ENCODE measurements at regions not wholly inside any gene's neighbourhood (a gene's known extent, or its start where the extent isn't known, plus 50 kb on each side); places are given as distances from the start of the nearest gene placed in this dataset.

- in situ Hi-C loops (cut with HindIII; ENCODE audit: low pct_ligation_motif_present, low pct_unique_long_range_greater_than_20kb, low sequenced_read_pairs) = no loop called here
- DNase-seq = no peak
Measured at GRCh38 chr6:28585335-28585734, 59.7 kb downstream of the GPX5 start.

DNA sequence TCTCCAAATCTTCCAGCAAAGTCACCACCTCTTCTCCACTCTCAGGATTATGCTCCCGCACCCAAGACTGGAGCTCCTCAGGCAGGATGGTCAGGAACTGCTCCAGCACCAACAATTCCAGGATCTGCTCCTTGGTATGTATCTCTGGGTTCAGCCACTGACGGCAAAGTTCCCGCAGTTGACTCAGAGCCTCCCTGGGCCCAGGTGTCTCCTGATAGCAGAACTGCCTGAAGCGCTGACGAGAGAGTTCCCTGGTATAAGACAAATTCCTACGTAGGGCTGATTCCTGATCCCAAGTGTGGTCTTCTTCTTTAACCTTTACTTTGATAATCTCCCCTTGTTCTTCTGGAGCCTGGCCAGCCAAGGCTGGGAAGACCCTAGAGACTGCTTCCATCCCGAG, 60.6 kb downstream of the GPX5 start:
- in situ Hi-C loops (cut with HindIII; ENCODE audit: low pct_ligation_motif_present, low pct_unique_long_range_greater_than_20kb, low sequenced_read_pairs) = no loop called here
- peak; percentile 8 for DNase-seq

DNA sequence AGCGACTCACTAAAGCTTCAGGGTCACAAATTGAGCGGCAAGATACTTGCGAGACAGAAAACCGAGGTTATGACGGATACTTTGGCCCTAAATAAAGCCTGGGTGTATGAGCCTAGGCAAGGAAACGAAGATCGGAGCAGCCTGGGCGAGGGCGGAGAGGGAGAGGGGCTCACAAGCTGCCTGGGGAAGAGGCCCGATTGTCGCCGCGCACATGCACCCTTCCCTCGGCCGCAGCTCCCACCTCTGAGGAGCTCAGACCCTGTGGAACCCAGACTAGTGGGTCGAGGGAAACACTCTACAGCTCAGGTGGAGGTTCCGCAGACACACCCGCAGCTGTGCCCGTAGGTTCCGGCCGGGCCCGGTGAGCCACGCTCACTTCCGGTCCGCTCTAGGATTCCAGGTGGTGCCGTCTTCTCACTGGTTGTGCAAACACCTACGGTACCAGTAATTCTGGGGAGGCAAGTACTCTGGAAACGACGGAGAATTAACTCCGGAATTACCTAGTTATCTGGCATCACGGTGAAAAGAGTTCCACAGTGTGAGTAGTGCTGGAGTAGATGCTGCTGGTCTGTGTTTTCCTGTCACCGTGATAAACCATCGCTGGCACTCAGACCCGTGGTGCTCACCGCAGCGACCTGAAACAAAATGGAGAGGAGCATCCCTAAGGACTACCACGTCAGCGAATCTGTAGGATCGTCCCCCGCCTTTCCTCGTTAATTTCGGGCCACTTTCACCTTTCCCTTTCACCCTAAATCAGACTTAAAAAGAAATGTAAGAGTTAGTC, 61.5 kb downstream of the GPX5 start:
- in situ Hi-C loops (cut with HindIII; ENCODE audit: low pct_ligation_motif_present, low pct_unique_long_range_greater_than_20kb, low sequenced_read_pairs) = no loop called here
- peak; percentile 40 for DNase-seq

GRCh38 chr6:28587746-28588075, 62.0 kb downstream of the GPX5 start:
- in situ Hi-C loops (cut with HindIII; ENCODE audit: low pct_ligation_motif_present, low pct_unique_long_range_greater_than_20kb, low sequenced_read_pairs) = no loop called here
- no peak for DNase-seq

GRCh38 chr6:28588666-28589065, 63.0 kb downstream of the GPX5 start:
- DNase-seq = no peak
- in situ Hi-C loops (cut with HindIII; ENCODE audit: low pct_ligation_motif_present, low pct_unique_long_range_greater_than_20kb, low sequenced_read_pairs) = no loop called here

DNA sequence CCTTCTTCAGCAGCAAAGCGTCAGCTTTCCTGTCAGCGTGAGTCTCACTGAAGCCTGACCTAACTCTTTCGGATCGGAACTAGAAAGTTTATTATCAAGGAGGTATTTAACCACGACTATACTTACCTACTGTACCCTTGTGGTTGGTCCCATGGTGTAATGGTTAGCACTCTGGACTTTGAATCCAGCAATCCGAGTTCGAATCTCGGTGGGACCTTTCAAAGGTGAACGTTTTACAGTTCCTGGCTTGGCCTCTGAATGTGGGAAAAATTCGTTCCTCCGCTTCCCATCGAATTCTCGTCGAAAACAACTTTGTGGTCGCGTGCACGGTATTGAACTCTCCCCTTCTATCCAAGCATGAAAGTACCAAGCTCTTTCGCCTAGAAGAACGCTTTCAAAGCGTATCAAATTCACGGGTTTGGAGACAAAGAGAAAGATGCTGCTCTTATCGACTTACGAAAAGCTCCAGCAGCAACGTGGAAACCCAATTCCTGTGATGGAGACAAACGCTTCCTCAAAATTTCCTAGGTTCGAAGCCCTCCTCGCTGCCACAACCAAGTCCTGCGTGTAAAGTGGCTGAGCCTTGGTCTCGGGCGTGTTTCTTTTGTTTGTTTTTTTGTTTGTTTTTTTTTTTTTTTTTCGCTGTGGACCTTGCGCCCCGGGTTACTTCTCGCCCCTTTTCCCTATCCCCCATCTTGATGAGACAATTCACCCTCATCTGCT, 63.7 kb downstream of the GPX5 start:
- DNase-seq = peak; percentile 89
- in situ Hi-C loops (cut with HindIII; ENCODE audit: low pct_ligation_motif_present, low pct_unique_long_range_greater_than_20kb, low sequenced_read_pairs) = no loop called here

- DNase-seq = no peak
- in situ Hi-C loops (cut with HindIII; ENCODE audit: low pct_ligation_motif_present, low pct_unique_long_range_greater_than_20kb, low sequenced_read_pairs) = no loop called here
Measured at GRCh38 chr6:28589957-28590349, 64.3 kb downstream of the GPX5 start.

- DNase-seq = peak; percentile 68
- in situ Hi-C loops (cut with HindIII; ENCODE audit: low pct_ligation_motif_present, low pct_unique_long_range_greater_than_20kb, low sequenced_read_pairs) = no loop called here
Measured at GRCh38 chr6:28597217-28597835, 71.6 kb downstream of the GPX5 start.

- DNase-seq = peak; percentile 56
- in situ Hi-C loops (cut with HindIII; ENCODE audit: low pct_ligation_motif_present, low pct_unique_long_range_greater_than_20kb, low sequenced_read_pairs) = no loop called here
Measured at GRCh38 chr6:28597924-28598722, 72.4 kb downstream of the GPX5 start.

- no peak for DNase-seq
- in situ Hi-C loops (cut with HindIII; ENCODE audit: low pct_ligation_motif_present, low pct_unique_long_range_greater_than_20kb, low sequenced_read_pairs) = no loop called here
Measured at GRCh38 chr6:28598757-28599686, 73.3 kb downstream of the GPX5 start.

DNA sequence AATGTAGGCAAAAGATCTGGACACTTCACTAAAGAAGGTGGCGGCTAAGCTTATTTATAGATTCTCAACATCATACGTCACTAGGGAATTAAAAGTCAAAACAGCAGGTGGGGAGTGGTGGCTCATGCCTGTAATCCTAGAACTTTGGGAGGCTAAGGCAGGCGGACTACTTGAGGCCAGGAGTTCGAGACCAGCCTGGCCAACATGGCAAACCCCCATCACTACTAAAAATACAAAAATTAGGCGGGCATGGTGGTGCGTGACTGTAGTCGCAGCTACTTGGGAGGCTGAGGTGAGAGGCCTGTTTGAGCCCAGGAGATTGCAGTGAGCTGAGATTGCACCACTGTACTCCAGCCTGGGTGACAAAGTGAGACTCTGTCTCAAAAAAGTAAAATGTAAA, 74.6 kb downstream of the GPX5 start:
- in situ Hi-C loops (cut with HindIII; ENCODE audit: low pct_ligation_motif_present, low pct_unique_long_range_greater_than_20kb, low sequenced_read_pairs) = no loop called here
- no peak for DNase-seq

DNA sequence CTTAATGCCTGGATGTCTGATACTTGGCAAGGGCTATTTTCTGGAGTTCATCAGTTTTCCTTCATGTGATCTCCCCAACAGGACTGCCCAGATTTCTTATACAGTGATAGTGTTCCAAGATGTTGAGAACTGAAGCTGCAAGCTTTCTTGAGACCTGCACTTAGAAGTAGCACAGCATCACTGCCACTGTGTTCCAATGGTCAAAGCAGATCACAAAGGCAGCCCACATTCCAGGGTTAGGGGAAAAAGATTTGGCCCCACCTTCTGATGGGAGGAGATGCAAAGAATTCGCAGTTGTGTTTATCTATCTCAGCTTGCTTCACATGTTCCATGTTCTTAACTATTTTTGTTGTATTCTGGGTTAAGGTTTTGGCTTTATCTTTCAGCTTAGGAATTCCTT, 78.2 kb downstream of the GPX5 start:
- no peak for DNase-seq
- in situ Hi-C loops (cut with HindIII; ENCODE audit: low pct_ligation_motif_present, low pct_unique_long_range_greater_than_20kb, low sequenced_read_pairs) = no loop called here

DNA sequence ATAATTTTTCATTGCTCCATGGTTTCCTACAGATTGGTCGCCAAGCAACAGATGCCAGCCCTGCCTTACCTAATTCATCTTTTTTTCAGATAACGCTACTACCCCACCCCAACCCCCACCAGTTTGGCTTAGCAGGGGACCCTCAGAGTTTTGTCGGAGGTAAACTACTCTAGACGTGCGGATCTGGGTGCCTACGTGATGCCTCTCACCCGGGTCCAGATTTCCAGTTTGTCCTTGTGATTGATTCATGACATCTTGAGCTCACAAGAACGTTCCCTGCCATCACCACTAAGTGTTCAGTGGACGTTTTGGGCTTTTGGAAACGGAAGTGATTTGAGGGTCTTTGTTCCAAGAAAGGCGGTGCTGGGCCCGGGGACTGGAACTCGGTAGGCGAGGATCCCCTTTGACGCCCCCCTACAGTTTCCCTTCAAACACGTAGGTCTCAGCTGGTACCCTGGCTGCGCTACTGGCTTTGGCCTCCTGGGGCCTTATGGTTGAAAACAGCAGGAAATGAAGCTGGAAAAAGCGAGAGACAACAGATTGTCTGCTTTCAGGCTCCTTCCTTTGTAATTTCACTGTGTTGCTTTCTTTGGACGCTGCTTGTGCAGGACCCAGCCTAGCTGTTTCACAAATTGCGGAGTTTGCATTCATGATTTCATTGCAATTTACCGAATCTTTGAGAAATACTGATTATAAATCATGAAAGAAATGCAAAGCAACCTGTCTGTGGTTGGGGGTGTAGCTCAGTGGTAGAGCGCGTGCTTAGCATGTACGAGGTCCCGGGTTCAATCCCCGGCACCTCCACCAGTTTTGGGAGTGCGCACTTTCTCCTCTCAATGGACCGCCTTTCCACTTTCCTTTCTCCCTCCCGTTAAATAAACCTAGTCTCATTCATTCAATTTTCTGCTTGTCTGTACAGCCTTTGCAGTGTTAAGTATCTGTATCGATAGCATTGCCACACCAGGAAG, 81.0 kb downstream of the GPX5 start:
- in situ Hi-C loops (cut with HindIII; ENCODE audit: low pct_ligation_motif_present, low pct_unique_long_range_greater_than_20kb, low sequenced_read_pairs) = no loop called here
- peak; percentile 82 for DNase-seq

DNA sequence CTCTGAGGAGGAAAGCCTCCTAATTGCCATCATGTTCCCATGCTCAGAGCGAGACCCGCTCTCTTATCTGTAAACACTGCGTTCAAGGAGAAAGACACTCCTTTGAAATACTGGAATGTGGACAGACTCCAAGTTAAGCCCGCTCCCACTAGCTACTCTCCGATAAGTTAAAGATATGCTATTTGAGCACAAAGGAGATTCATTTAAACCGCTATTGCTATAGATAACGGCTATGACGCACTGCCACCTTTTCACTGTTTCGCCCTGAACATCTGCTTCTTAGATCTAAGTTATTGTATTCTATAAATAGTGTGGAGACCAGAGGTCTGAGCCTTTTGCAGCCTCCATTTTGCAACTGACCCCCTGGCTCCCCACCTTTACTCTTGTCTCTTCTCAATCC, 82.3 kb downstream of the GPX5 start:
- DNase-seq = no peak
- in situ Hi-C loops (cut with HindIII; ENCODE audit: low pct_ligation_motif_present, low pct_unique_long_range_greater_than_20kb, low sequenced_read_pairs) = no loop called here

DNA sequence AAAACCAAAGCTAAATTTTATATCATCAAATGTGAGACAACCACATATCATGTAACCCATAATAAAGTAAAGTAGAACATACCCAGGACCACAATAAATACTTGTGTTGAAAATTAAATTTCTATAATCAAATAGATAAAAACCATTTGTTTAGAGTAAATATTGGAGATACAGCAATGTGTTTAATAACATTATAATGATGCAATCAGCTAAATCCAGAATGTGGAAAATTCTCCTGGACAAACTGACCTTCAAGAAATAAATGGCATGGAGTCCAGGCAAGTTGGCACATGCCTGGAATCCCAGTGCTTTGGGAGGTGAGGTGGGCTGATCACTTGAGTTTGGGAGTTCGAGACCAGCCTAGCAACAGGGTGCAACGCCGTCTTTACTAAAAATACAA, 84.0 kb downstream of the GPX5 start:
- in situ Hi-C loops (cut with HindIII; ENCODE audit: low pct_ligation_motif_present, low pct_unique_long_range_greater_than_20kb, low sequenced_read_pairs) = no loop called here
- no peak for DNase-seq

- no peak for DNase-seq
- in situ Hi-C loops (cut with HindIII; ENCODE audit: low pct_ligation_motif_present, low pct_unique_long_range_greater_than_20kb, low sequenced_read_pairs) = no loop called here
Measured at GRCh38 chr6:28615616-28615954, 89.9 kb downstream of the GPX5 start.
